ENCODE measurements at regions not wholly inside any gene's neighbourhood (a gene's known extent, or its start where the extent isn't known, plus 50 kb on each side); places are given as distances from the start of the nearest gene placed in this dataset.

- TF ChIP-seq POLR2AphosphoS5 (IDR thresholded peaks at IDR 0.05) (no peak), CTCF (IDR thresholded peaks at IDR 0.05) (no peak), POLR2A (IDR thresholded peaks at IDR 0.05) (no peak)
Measured at GRCh38 chr2:196475611-196476010, 163.9 kb upstream of the CCDC150 start.

Data from transverse colon (tissue), 4 donors.